ENCODE measurements at regions not wholly inside any gene's neighbourhood (a gene's known extent, or its start where the extent isn't known, plus 50 kb on each side); places are given as distances from the start of the nearest gene placed in this dataset.

DNA sequence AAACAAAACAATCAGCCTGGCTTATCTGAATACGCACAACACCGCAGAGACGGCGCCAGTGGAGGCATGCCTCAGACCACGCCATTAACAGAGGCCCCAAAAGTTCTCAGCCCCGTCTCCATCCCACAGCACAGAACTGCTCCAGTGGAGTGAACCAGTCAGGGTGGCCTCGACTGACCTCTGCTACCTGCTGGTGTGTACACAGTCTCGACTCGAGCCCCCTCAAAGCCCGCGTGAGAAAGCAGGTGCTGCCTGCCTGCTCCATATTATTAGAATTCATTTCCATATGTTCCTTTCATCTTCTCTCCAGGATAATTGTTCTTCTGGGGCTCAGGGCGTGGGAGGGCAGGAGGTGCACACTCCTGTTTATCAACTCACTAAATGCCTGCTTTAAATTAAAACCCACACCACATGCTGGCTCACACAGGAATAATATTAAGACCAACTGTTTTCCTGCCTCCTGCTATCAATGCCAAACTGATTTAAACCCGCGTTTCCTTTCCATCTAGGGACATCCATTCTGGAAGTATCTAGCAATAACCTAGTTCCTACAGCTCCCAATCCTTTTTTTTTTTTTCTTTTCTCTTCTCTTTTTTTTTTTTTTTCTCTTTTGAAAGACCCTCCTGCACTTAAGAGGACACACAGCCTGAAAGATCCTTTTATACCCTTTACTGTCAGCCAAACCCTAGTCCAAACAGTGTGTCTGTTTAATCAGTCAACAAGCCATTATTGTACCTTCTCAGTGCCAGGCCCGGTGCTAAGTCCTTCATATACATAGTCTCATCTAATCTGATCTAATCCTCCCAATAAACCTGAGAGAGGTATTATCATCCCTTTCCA, 101.2 kb downstream of the TLE3 start:
- no peak for DNase-seq

DNA sequence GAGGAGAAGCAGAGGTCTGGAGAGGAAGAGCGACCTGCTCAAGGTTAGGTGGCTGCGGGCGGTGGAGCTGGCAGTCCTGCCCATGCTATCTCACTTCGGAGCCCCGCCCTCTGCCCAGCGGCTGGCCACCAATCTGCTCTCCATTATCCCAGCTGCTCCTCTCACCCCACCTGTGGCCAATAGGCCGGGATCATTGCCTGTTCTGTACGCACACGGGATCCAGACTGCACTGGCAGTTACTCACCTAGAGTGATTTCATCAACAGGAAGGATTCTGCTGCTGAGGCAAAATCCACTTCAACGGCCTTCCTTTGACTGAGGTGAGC, 100.6 kb downstream of the TLE3 start:
- DNase-seq: no peak
